ENCODE measurements at regions not wholly inside any gene's neighbourhood (a gene's known extent, or its start where the extent isn't known, plus 50 kb on each side); places are given as distances from the start of the nearest gene placed in this dataset.

- TF ChIP-seq, protein P1, sequence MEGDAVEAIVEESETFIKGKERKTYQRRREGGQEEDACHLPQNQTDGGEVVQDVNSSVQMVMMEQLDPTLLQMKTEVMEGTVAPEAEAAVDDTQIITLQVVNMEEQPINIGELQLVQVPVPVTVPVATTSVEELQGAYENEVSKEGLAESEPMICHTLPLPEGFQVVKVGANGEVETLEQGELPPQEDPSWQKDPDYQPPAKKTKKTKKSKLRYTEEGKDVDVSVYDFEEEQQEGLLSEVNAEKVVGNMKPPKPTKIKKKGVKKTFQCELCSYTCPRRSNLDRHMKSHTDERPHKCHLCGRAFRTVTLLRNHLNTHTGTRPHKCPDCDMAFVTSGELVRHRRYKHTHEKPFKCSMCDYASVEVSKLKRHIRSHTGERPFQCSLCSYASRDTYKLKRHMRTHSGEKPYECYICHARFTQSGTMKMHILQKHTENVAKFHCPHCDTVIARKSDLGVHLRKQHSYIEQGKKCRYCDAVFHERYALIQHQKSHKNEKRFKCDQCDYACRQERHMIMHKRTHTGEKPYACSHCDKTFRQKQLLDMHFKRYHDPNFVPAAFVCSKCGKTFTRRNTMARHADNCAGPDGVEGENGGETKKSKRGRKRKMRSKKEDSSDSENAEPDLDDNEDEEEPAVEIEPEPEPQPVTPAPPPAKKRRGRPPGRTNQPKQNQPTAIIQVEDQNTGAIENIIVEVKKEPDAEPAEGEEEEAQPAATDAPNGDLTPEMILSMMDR (conservative IDR thresholded peaks at IDR 0.05): no peak
- TF ChIP-seq ZFX (IDR thresholded peaks at IDR 0.05): no peak
These were observed 399.0 kb upstream of the AGA start for GRCh38 chr4:177841258-177841657.

Measured in C4-2B (cell line).